ENCODE measurements at regions not wholly inside any gene's neighbourhood (a gene's known extent, or its start where the extent isn't known, plus 50 kb on each side); places are given as distances from the start of the nearest gene placed in this dataset.

GRCh38 chr4:91924625-91925024 is 379.1 kb upstream of the GRID2 start:
- ChIA-PET POLR2A (no interaction called here), CTCF (no interaction called here)
- WGBS (ENCODE audit: low lambda C conversion rate): 49% methylated on average over 3 of the region's 5 CpGs
- Histone ChIP-seq H3K9me2 (no peaks in the 10 kb centered on the region), H3K4me3 (ENCODE audit: low read depth in 2 of 2, low read length in 1 of 2) (no peak overlapping the region), H3K36me3 (replicated peaks in 1 of 2; ENCODE audit: control insufficient read depth in 1 of 2, insufficient read depth in 2 of 2, low read length in 1 of 2) (no peaks in the 10 kb centered on the region), H3K9ac (no peak overlapping the region), H3F3A (replicated peaks; ENCODE audit: insufficient read depth) (no peaks in the 10 kb centered on the region), H3K27ac (ENCODE audit: low read depth in 2 of 2, low read length in 1 of 2) (no peak overlapping the region), H3K4me2 (no peak overlapping the region), H2AFZ (ENCODE audit: low read depth) (no peak overlapping the region), H3K9me3 (no peaks in the 10 kb centered on the region), H3K27me3 (ENCODE audit: insufficient read depth) (no peaks in the 10 kb centered on the region), H4K20me1 (ENCODE audit: insufficient read depth) (no peaks in the 10 kb centered on the region), H3K79me2 (ENCODE audit: insufficient read depth) (no peaks in the 10 kb centered on the region), H3K4me1 (ENCODE audit: control insufficient read depth in 1 of 2, insufficient read depth in 2 of 2, low read depth in 1 of 2, low read length in 1 of 2) (no peaks in the 10 kb centered on the region)
- DNase-seq: no peak
- TF ChIP-seq NRF1 (IDR thresholded peaks at IDR 0.05; ENCODE audit: low read depth, low read length) (no peak), MXI1 (IDR thresholded peaks at IDR 0.05; ENCODE audit: low read depth, low read length) (no peak), TEAD4 (IDR thresholded peaks at IDR 0.05; ENCODE audit: borderline replicate concordance, insufficient read depth) (no peak), GABPA (IDR thresholded peaks at IDR 0.05; ENCODE audit: low read depth) (no peak), IRF3 (IDR thresholded peaks at IDR 0.05; ENCODE audit: low read depth, low read length) (no peak), RAD21 (IDR thresholded peaks at IDR 0.05; ENCODE audit: low read length) (no peak), FOXM1 (IDR thresholded peaks at IDR 0.05; ENCODE audit: low read depth) (no peak), TAF1 (IDR thresholded peaks at IDR 0.05; ENCODE audit: borderline replicate concordance, low read depth, low read length) (no peak), MAX (IDR thresholded peaks at IDR 0.05; ENCODE audit: low read depth) (no peak), SMC3 (IDR thresholded peaks at IDR 0.05; ENCODE audit: low read depth, low read length) (no peak), EZH2phosphoT487 (IDR thresholded peaks at IDR 0.05; ENCODE audit: borderline replicate concordance, low read depth) (no peak), ZBTB33 (IDR thresholded peaks at IDR 0.05; ENCODE audit: borderline replicate concordance, low read depth) (no peak), YY1 (IDR thresholded peaks at IDR 0.05; ENCODE audit: low read depth) (no peak), CHD2 (IDR thresholded peaks at IDR 0.05; ENCODE audit: low read length, partially characterized antibody) (no peak), CTCF (IDR thresholded peaks at IDR 0.05) (no peak), USF1 (IDR thresholded peaks at IDR 0.05; ENCODE audit: borderline replicate concordance, low read depth) (no peak), POLR2AphosphoS5 (IDR thresholded peaks at IDR 0.05; ENCODE audit: low read depth, low read length) (no peak), JUND (IDR thresholded peaks at IDR 0.05) (no peak), TCF12 (IDR thresholded peaks at IDR 0.05) (no peak), REST (IDR thresholded peaks at IDR 0.05; ENCODE audit: low read depth, low read length) (no peak)

Data from SK-N-SH (cell line).